Heart right ventricle (tissue), 16 donors: ENCODE measurements at regions not wholly inside any gene's neighbourhood (a gene's known extent, or its start where the extent isn't known, plus 50 kb on each side); places are given as distances from the start of the nearest gene placed in this dataset.

Experiments used
- ATAC-seq, 8 donors: fragments of 200-7000 bp; cut with Tn5 transposase; one replicate each; pipeline ENCODE4 v1.9.1; 2020; ENCODE audit warnings: mild to moderate bottlenecking in 8 of 8, moderate library complexity in 8 of 8, moderate number of reproducible peaks in 1 of 8
- DNase-seq, 2 donors: peaks; one replicate each; pipeline ENCODE4 v3.0.0-alpha.2; 2020
- H3K27ac ChIP-seq, 10 donors: fragments of 200-600 bp; sonication (generic) in 2 of 10; one replicate each; pipeline versions ENCODE4 v1.5.0 to v1.8.0; 2020 to 2022; ENCODE audit warnings: mild to moderate bottlenecking in 3 of 10
- H3K27me3 ChIP-seq, 7 donors: fragments of 200-600 bp; one replicate each; pipeline ENCODE4 v1.8.0; 2021 to 2022; ENCODE audit warnings: mild to moderate bottlenecking in 2 of 7
- H3K36me3 ChIP-seq, 9 donors: fragments of 200-600 bp; sonication (generic) in 1 of 9; one replicate each; pipeline versions ENCODE4 v1.5.0 to v1.8.0; 2020 to 2022; ENCODE audit warnings: mild to moderate bottlenecking in 2 of 9
- H3K4me1 ChIP-seq, 9 donors: fragments of 200-600 bp; sonication (generic) in 1 of 9; one replicate each; pipeline versions ENCODE4 v1.5.0 to v1.8.0; 2020 to 2022; ENCODE audit warnings: mild to moderate bottlenecking in 4 of 9
- H3K4me3 ChIP-seq, 10 donors: fragments of 200-600 bp; sonication (generic) in 2 of 10; one replicate each; pipeline versions ENCODE4 v1.5.0 to v1.8.0; 2020 to 2022; ENCODE audit warnings: mild to moderate bottlenecking in 7 of 10, moderate library complexity in 2 of 10
- H3K9me3 ChIP-seq, 11 donors: fragments of 200-600 bp in 10 of 11; sonication (generic) in 2 of 11; one replicate each; pipeline versions ENCODE4 v1.5.0 to v1.8.0; 2013 to 2022; ENCODE audit warnings: mild to moderate bottlenecking in 2 of 11, control low read depth in 1 of 11, moderate library complexity in 1 of 11
- WGBS, 2 donors: extraction: QIAGEN DNeasy Blood & Tissue Kit; methylation state at CpG; one replicate each; pipeline ENCODE4 v1.1.7; 2013; ENCODE audit warnings: inconsistent platforms in 1 of 2; 5-methylcytosine and 5-hydroxymethylcytosine counted together
- intact Hi-C, 10 donors: fragments of 100-400 bp; cut with DNase I; formaldehyde crosslinking; loops; one replicate each; pipeline versions ENCODE4 v1.11.1 to v1.14.2; 2022
- TF ChIP-seq, protein P1 (sequence below), 9 donors: fragments of 200-600 bp; sonication (generic) in 2 of 9; IDR thresholded peaks; one replicate each; pipeline versions ENCODE4 v1.5.0 to v1.8.0; 2021 to 2022; ENCODE audit warnings: antibody characterized with exemption in 9 of 9, mild to moderate bottlenecking in 5 of 9, moderate library complexity in 1 of 9
- donor health status: Arrhythmogenic right ventricular cardiomyopathy.
- donor health status: ischemic (EF 13 %, LVEDD 7.1; RV severe dilation, severe dysfunction).
- donor health status: healthy with polysubstance abuse.
- donor health status: DM: no; HTN: yes; CAD: no.
- donor health status: DM: no; HTN: no; CAD: no.
- donor health status: ischemic (EF 25% LVEDD 6.9; RV normal size, moderate dysfunction).
- donor health status: ischemic (EF 25% LVEDD 5.7; RV mildly dilated, moderate dysfunction).
- donor health status: healthy.
- donor health status: DM: yes; HTN: yes; CAD: no.
- donor health status: Ischemic cardiomyopathy.
- donor health status: ischemic (EF 35%, LVEDD 5.7; RV mildly dilated, moderate dysfunction).
- donor health status: nonischemic (EF 11% LVEDD 7.7; RV severe dilation, severe dysfunction).
- donor health status: DM: yes; HTN: yes; CAD: no.
- donor health status: PGD.
- donor health status: ischemic (EF 29% LVEDD 5.4; RV normal size, mild dysfunction).
- donor health status: nonischemic (EF 23%, LVEDD 6.1; RV moderate dilation, normal function).

DNA sequence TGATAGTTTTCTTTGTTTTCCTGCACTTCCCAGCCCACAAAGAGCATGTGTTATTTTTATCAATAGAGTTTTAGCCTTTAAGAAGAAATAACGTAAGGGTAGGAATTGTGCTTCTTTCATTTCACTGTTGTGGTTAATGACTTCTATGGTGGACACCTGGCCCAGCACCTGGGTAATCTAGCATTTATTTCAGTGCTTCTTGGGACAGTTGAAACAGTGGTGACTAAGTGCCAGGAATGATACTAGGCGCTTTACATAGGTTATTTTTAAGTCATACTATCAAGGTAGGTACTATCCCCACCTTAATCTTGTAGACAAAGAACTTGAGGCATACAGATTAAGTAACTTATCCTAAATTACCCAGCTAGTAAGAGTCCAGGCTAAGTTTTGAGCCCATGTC, 243.8 kb downstream of the SOX2 start:
- intact Hi-C loops: no loop called here
- Histone ChIP-seq H3K4me3 (no peak overlapping the region), H3K9me3 (no peaks in the 10 kb centered on the region), H3K36me3 (no peaks in the 10 kb centered on the region), H3K27me3 (peaks cover 0 to 7% (median 0%) of the 10 kb centered on the region in 7 donors), H3K4me1 (no peaks in the 10 kb centered on the region), H3K27ac (no peak overlapping the region)
- no peak for DNase-seq
- WGBS, 2 donors: 77 to 82% methylated on average over 2 of the region's 2 CpGs
- TF ChIP-seq, protein P1, sequence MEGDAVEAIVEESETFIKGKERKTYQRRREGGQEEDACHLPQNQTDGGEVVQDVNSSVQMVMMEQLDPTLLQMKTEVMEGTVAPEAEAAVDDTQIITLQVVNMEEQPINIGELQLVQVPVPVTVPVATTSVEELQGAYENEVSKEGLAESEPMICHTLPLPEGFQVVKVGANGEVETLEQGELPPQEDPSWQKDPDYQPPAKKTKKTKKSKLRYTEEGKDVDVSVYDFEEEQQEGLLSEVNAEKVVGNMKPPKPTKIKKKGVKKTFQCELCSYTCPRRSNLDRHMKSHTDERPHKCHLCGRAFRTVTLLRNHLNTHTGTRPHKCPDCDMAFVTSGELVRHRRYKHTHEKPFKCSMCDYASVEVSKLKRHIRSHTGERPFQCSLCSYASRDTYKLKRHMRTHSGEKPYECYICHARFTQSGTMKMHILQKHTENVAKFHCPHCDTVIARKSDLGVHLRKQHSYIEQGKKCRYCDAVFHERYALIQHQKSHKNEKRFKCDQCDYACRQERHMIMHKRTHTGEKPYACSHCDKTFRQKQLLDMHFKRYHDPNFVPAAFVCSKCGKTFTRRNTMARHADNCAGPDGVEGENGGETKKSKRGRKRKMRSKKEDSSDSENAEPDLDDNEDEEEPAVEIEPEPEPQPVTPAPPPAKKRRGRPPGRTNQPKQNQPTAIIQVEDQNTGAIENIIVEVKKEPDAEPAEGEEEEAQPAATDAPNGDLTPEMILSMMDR (IDR thresholded peaks at IDR 0.05): no peak
- no peak for ATAC-seq

DNA sequence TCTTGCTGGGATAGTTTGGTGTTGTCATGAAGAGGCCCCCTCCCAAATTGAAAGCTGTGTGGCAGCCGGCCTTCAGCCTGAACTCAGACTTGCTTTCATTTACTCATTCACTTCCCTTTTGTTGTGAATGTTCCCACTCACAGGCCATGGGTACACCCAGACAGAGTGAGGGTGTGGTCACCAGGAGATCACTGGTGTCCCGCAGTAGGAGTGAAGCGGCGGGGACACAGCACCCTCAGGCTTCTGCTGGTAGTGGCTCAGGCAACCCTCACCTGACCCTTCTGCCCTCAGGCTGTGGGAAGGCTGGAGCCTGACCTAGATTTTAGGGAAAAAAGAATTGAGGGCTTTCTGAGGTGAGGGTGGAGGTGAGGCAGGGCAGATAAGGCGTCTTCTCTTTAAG, 244.4 kb downstream of the SOX2 start:
- Histone ChIP-seq H3K27ac (no peak overlapping the region), H3K9me3 (no peaks in the 10 kb centered on the region), H3K4me3 (no peak overlapping the region), H3K27me3 (peaks cover 0 to 7% (median 0%) of the 10 kb centered on the region in 7 donors), H3K36me3 (no peaks in the 10 kb centered on the region), H3K4me1 (no peaks in the 10 kb centered on the region)
- WGBS, 2 donors: 88% methylated on average over 5 of the region's 5 CpGs
- intact Hi-C loops: no loop called here
- TF ChIP-seq, protein P1 (IDR thresholded peaks at IDR 0.05): no peak
- no peak for DNase-seq
- no peak for ATAC-seq

DNA sequence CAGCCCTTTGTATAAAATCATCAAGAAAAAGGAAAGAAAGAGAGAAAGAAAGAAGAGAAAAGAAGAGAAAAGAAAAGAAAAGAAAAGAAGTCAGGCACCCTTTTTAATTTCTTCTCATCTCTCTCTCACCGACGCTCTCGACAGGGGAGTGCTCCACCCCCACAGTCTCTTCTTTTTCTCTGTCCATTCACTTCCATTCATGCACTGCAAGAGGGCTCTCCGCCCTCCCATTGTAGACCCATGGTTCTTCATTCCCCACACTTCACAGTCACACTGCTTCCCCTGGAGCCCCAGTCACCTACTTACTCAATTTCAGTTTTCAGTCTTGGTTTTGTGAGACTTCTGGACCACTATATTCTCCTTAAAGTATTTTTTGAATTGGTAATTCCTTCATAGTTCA, 254.7 kb downstream of the SOX2 start:
- TF ChIP-seq, protein P1 (IDR thresholded peaks at IDR 0.05): no peak
- WGBS, 2 donors: 34 to 48% methylated on average over 4 of the region's 4 CpGs

DNA sequence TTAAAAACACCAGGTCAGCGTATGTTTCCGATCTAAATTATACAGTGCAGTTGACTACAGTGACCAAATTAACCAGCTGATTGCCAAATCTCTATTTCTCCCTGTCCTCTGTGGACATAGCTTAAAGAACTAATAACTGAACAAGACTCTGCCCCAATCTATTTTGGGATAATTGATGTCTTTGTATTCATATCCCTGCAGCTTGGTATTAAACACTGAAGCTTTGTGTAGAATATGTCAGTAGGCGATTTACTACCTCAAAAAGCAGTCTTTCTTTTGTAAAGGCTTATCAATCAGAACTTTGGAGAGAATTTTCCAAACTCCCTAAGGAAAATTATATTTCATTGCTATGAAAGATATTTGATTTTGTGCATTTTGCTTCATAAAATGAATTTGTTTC, 258.2 kb downstream of the SOX2 start:
- 88 to 90% methylated on average over 3 of the region's 3 CpGs for WGBS, 2 donors

More for the DNA sequence above, 254.7 kb downstream of the SOX2 start:
- Histone ChIP-seq H3K4me3 (no peak overlapping the region), H3K27me3 (peaks cover 0 to 9% (median 0%) of the 10 kb centered on the region in 7 donors), H3K27ac (no peak overlapping the region), H3K9me3 (no peaks in the 10 kb centered on the region), H3K4me1 (no peaks in the 10 kb centered on the region), H3K36me3 (no peaks in the 10 kb centered on the region)
- intact Hi-C loops: no loop called here
- no peak for ATAC-seq
- DNase-seq: no peak

More for the DNA sequence above, 258.2 kb downstream of the SOX2 start:
- ATAC-seq (no peak), DNase-seq (no peak)
- intact Hi-C loops: no loop called here
- Histone ChIP-seq H3K4me3 (no peak overlapping the region), H3K27ac (no peak overlapping the region), H3K4me1 (no peaks in the 10 kb centered on the region), H3K27me3 (peaks cover 0 to 4% (median 0%) of the 10 kb centered on the region in 7 donors), H3K9me3 (no peaks in the 10 kb centered on the region), H3K36me3 (no peaks in the 10 kb centered on the region)
- TF ChIP-seq, protein P1 (IDR thresholded peaks at IDR 0.05): no peak
